HG02852 (cell line): ENCODE measurements at regions not wholly inside any gene's neighbourhood (a gene's known extent, or its start where the extent isn't known, plus 50 kb on each side); places are given as distances from the start of the nearest gene placed in this dataset.
"Not testable (repeated sequence)": the region's sequence is repeated elsewhere in the genome, so short reads cannot be mapped to it uniquely, and the experiment has no call there.

ENCODE experiments used
- ATAC-seq: cut with Tn5 transposase; IDR thresholded peaks from one replicate; pipeline ENCODE4 v1.9.1; 2021; ENCODE audit warnings: mild to moderate bottlenecking, moderate library complexity; ENCODE audit not compliant: unreplicated experiment

DNA sequence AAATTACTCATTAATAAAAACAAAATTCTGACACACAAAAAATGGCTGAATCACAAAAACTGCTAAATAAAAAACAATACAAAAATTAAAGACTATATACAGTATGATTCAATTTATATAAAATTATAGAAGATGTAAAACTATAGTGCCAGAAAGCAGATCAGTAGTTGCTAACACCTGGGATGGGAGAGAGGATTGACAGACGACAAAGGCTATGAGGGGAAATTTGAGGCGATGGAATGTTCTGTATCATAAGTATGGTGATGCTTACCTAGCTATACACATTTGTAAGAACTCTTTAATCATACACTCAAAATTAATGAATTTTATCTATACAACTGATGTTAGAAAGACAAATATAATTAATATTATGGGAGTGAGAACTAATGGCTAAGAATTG is 247.9 kb upstream of the GJE1 start:
- ATAC-seq = no peak

DNA sequence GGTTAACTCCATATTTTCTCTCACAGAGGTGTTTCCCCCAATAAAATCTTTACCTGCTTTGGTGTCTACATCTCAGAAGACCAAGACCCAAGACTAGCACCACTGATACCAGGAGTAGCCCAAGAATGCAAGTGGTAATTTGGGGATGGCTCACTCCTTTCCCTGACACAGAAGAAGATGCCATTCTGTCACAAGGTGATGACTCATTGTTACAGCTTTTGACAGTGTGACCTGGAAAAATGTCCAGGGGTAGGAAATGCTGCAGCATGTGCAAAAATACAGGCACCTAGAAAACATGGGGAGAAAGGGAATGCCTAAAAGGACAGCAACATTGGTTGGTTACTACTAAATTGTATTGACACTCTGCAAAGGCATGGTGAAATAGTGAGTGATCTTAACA is 254.0 kb upstream of the GJE1 start:
- ATAC-seq = no peak

DNA sequence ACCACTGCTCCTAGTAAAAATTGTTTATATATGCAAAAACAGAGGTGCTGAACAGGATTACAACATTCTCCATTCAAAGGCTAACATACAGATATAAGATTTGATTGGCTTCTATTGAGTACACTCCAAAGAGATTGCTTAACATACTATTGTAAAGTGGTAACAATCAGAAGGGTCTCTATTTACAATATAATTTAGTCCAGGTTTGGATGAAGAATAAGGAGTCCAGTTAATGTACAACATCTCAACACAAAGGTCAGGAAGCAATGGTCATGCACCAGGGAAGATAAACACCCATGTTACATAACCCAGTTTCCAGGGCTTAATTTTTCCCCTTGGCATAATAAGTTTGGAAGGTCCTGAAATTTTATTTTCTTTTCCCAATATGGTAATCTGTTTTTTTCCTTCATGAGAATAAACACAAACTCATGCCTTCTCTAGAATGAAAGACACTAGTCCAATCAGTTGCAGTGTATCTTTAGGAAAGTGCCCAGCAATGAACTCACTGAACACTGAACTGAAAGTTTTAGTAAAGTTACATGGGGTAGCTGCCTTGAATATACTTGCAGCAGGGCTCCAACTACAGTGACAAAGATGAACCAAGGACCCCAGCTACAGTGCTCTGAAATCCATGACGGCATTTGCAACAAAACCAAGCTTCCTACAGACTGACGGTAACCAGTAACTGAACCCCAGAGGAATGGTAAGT is 255.3 kb upstream of the GJE1 start:
- ATAC-seq = no peak

- no peak for ATAC-seq
These were observed 257.7 kb upstream of the GJE1 start for GRCh38 chr6:141874930-141875602.

- ATAC-seq = not testable (repeated sequence)
These were observed 263.2 kb upstream of the GJE1 start for GRCh38 chr6:141869509-141869908.

GRCh38 chr6:141867767-141868166 is 265.0 kb upstream of the GJE1 start:
- no peak for ATAC-seq

DNA sequence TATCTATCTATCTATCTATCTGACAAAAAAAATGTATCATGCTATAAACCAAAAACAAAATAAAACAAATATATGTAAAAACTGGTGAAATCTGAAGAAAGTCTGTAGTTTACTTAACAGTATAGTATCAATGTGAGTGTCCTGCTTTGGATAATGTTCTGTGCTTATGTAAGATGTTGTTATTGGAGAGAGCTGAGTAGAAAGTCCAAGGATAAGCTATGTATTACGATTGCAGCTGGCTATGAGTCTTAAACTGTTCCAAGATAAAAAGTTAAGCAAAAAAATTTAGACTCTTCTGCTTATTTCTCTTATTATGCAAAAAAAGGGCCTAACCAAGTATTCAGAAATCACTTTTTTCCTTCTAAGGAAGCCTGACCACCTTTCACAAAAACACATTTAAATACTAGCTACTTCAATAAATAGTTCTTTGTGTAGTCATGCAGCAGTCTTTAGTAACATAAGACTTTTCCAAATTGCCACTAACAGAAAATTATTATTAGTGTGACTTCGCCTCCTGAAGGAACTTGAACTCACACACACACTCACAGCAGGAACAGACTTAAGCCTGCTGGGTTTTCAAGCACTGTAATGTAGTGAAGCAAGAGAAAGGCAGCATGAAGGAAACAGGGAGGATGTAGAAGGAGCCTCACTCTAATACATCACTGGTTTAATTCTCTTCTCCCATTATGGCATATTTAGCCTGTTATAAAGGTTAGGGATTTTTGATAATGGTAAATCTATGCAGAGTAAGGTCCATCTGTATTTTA is 265.8 kb upstream of the GJE1 start:
- ATAC-seq = no peak

- ATAC-seq = no peak
These were observed 281.7 kb upstream of the GJE1 start for GRCh38 chr6:141851063-141851462.

- ATAC-seq = no peak
These were observed 284.5 kb upstream of the GJE1 start for GRCh38 chr6:141848029-141848890.

GRCh38 chr6:141846639-141847038 is 286.1 kb upstream of the GJE1 start:
- ATAC-seq = no peak

DNA sequence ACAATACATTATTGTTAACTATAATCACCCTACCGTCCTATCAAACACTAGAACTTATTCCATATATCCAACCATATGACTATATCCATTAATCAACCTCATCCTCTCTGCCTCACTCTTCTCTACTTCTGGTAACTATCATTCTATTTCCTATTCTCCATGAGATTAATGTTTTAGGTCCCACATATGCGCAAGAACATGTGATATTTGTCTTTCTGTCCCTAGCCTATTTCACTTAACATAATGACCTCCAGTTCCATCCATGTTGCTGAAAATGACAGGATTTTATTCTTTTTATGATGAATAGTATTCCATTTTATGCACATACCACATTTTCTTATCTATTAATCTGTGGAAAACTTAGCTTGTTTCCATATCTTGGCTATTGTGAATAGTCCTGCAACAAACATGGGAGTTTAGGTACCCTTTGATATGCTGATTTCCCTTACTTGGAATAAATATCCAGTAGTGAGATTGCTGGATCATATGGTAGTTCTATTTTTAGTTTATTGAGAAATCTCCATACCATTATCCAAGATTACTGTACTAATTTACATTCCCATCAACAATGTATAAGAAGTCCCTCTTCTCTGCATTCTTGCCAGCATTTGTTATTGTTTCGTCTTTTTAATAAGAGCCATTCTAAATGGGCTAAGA is 289.4 kb upstream of the GJE1 start:
- no peak for ATAC-seq

- no peak for ATAC-seq
These were observed 299.6 kb upstream of the GJE1 start for GRCh38 chr6:141833001-141833655.

- ATAC-seq = no peak
These were observed 302.2 kb upstream of the GJE1 start for GRCh38 chr6:141830530-141830929.

- ATAC-seq = no peak
These were observed 303.0 kb upstream of the GJE1 start for GRCh38 chr6:141829566-141830360.

GRCh38 chr6:141824350-141824749 is 308.4 kb upstream of the GJE1 start:
- no peak for ATAC-seq

GRCh38 chr6:141815039-141815438 is 317.7 kb upstream of the GJE1 start:
- not testable (repeated sequence) for ATAC-seq

DNA sequence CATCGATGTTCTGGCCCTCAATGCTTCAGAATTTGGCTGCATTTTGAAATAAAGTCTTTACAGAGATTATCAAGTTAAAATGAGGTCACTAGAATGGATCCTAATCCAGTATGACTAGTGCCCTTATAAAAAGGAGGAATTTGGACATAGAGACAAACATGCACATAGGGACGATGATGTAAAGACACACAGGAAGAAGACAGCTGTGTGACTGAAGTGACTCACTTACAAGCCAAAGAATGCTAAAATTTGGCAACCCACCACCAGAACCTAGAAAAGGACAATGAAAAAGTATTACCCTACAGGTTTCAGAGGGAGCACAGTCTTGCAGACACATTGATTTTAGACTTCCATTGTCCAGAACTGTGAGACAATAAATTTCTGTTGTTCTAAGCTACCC is 322.8 kb upstream of the GJE1 start:
- no peak for ATAC-seq

GRCh38 chr6:141808662-141809061 is 324.1 kb upstream of the GJE1 start:
- no peak for ATAC-seq

DNA sequence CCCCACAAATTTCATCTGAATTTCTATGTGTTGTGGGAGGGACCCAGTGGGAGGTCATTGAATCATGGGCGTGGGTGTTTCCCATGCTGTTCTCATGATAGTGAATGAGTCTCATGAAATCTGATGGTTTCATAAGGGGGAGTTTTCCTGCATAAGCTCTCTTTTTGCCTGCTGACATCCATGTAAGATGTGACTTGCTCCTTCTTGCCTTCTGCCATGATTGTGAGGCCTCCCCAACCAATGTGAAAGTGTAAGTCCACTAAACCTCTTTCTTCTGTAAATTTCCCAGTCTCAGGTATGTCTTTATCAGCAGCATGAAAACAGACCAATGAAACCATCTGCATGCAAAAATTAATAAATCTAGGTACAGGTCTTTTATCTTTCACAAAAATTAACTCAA is 331.8 kb upstream of the GJE1 start:
- not testable (repeated sequence) for ATAC-seq
